ENCODE measurements at regions not wholly inside any gene's neighbourhood (a gene's known extent, or its start where the extent isn't known, plus 50 kb on each side); places are given as distances from the start of the nearest gene placed in this dataset.

DNA sequence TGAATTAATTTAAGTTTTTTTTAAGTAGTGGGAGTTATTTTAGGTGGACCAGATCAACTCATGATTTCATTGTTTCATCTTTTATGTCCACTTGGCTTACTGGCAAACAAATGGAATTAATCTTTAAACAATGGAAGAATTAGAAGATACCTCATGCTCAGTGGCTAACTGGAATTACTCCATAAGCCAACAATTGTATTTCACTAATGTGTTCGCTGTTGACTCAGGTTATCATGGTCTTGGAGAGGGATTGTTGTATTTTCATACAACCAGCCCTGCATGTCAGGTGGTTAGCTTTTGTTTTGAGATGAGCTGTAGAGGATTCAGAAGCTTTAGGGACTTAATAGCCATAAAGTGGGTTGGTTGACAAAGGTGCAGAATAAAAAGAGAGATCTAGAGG is 57.2 kb upstream of the HMCN1 start:
- no peak overlapping the region for H3K4me3 ChIP-seq (ENCODE audit: insufficient read depth, low read depth, low read length)
- no peak overlapping the region for H2AK5ac ChIP-seq (ENCODE audit: low read depth, low read length)
- no peak overlapping the region for H3K14ac ChIP-seq (replicated peaks; ENCODE audit: low read depth, low read length)
- H4K20me1 ChIP-seq (ENCODE audit: insufficient read depth, low read length): no peaks in the 10 kb centered on the region
- no peak for DNase-seq
- BruUV-seq (replicated peaks): no TSS peak
- H4K91ac ChIP-seq (ENCODE audit: insufficient read depth, low read depth, low read length): no peak overlapping the region
- H3K4me2 ChIP-seq (ENCODE audit: low read depth, low read length): no peak overlapping the region
- no peak overlapping the region for H3K18ac ChIP-seq (ENCODE audit: low read depth, low read length)
- no peak overlapping the region for H3K56ac ChIP-seq (ENCODE audit: extremely low read depth, insufficient read depth, low read length)
- H2BK5ac ChIP-seq (ENCODE audit: low read depth, low read length, poor library complexity, severe bottlenecking): no peak overlapping the region
- WGBS, 2 experiments (ENCODE audit: extremely low coverage in 2 of 2, insufficient read length in 1 of 2): no CpG with 5 or more reads among the region's 1 CpG
- no peak overlapping the region for H4K5ac ChIP-seq (ENCODE audit: low read depth, low read length)
- H2BK15ac ChIP-seq (ENCODE audit: low read depth, low read length): no peak overlapping the region
- no peak overlapping the region for H4K8ac ChIP-seq (ENCODE audit: low read depth in 2 of 2, low read length in 2 of 2)
- no peaks in the 10 kb centered on the region for H3K4me1 ChIP-seq (ENCODE audit: control insufficient read depth, insufficient read depth, low read length)
- in situ Hi-C loops (cut with MboI; ENCODE audit: low sequenced_read_pairs): loop anchor here (10.0 to 25.0 kb wide), 2 partner anchors 682 to 865 kb away; no protein-coding TSS in a partner anchor
- intact Hi-C loops (cut with micrococcal nuclease): loop anchor here (10.0 kb wide), 1 partner anchor 872 kb away; no protein-coding TSS in a partner anchor
- H3K4ac ChIP-seq (ENCODE audit: low read depth, low read length): no peak overlapping the region
- no peak overlapping the region for H2BK20ac ChIP-seq (ENCODE audit: low read depth, low read length)
- H2AK9ac ChIP-seq (replicated peaks; ENCODE audit: low read depth, low read length, poor library complexity): no peak overlapping the region
- H2BK120ac ChIP-seq (ENCODE audit: low read depth, low read length): no peak overlapping the region
- dilution Hi-C loops (cut with HindIII; ENCODE audit: low sequenced_read_pairs, unreplicated experiment): no loop called here
- no peaks in the 10 kb centered on the region for H3K27me3 ChIP-seq (ENCODE audit: control insufficient read depth, insufficient read depth, low read length)
- no peaks in the 10 kb centered on the region for H3K79me1 ChIP-seq (ENCODE audit: low read depth in 1 of 2, low read length in 2 of 2)
- TF ChIP-seq RCOR1 (IDR thresholded peaks at IDR 0.05; ENCODE audit: insufficient replicate concordance, low read length) (no peak), FOS (IDR thresholded peaks at IDR 0.05; ENCODE audit: low read depth, low read length) (no peak), RFX5 (IDR thresholded peaks at IDR 0.05; ENCODE audit: low read depth, low read length) (no peak), MXI1 (IDR thresholded peaks at IDR 0.05; ENCODE audit: borderline replicate concordance, low read depth, low read length) (no peak), MAFK (IDR thresholded peaks at IDR 0.05; ENCODE audit: low read depth, low read length) (no peak), MAZ (IDR thresholded peaks at IDR 0.05; ENCODE audit: borderline replicate concordance, low read depth, low read length) (no peak), POLR2A (IDR thresholded peaks at IDR 0.05; ENCODE audit: low read depth, low read length) (no peak), RAD21 (IDR thresholded peaks at IDR 0.05; ENCODE audit: low read length) (no peak), SMC3 (IDR thresholded peaks at IDR 0.05; ENCODE audit: low read depth, low read length) (no peak), NFE2L2 (IDR thresholded peaks at IDR 0.05; ENCODE audit: low read depth, low read length) (no peak), CHD1 (IDR thresholded peaks at IDR 0.05; ENCODE audit: low read depth, low read length) (no peak), BHLHE40 (IDR thresholded peaks at IDR 0.05; ENCODE audit: low read depth, low read length) (no peak), CEBPB (IDR thresholded peaks at IDR 0.05; ENCODE audit: low read depth, low read length) (no peak)
- TF ChIP-seq, protein P1, sequence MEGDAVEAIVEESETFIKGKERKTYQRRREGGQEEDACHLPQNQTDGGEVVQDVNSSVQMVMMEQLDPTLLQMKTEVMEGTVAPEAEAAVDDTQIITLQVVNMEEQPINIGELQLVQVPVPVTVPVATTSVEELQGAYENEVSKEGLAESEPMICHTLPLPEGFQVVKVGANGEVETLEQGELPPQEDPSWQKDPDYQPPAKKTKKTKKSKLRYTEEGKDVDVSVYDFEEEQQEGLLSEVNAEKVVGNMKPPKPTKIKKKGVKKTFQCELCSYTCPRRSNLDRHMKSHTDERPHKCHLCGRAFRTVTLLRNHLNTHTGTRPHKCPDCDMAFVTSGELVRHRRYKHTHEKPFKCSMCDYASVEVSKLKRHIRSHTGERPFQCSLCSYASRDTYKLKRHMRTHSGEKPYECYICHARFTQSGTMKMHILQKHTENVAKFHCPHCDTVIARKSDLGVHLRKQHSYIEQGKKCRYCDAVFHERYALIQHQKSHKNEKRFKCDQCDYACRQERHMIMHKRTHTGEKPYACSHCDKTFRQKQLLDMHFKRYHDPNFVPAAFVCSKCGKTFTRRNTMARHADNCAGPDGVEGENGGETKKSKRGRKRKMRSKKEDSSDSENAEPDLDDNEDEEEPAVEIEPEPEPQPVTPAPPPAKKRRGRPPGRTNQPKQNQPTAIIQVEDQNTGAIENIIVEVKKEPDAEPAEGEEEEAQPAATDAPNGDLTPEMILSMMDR (conservative IDR thresholded peaks at IDR 0.05; ENCODE audit: low read depth, low read length): no peak
- TF ChIP-seq, protein P2, sequence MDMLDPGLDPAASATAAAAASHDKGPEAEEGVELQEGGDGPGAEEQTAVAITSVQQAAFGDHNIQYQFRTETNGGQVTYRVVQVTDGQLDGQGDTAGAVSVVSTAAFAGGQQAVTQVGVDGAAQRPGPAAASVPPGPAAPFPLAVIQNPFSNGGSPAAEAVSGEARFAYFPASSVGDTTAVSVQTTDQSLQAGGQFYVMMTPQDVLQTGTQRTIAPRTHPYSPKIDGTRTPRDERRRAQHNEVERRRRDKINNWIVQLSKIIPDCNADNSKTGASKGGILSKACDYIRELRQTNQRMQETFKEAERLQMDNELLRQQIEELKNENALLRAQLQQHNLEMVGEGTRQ (IDR thresholded peaks at IDR 0.05; ENCODE audit: low read depth, low read length): no peak
- TF ChIP-seq, protein P3, sequence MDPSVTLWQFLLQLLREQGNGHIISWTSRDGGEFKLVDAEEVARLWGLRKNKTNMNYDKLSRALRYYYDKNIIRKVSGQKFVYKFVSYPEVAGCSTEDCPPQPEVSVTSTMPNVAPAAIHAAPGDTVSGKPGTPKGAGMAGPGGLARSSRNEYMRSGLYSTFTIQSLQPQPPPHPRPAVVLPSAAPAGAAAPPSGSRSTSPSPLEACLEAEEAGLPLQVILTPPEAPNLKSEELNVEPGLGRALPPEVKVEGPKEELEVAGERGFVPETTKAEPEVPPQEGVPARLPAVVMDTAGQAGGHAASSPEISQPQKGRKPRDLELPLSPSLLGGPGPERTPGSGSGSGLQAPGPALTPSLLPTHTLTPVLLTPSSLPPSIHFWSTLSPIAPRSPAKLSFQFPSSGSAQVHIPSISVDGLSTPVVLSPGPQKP (IDR thresholded peaks at IDR 0.05; ENCODE audit: borderline replicate concordance, low read depth, low read length): no peak
- no peak overlapping the region for H2AFZ ChIP-seq (replicated peaks; ENCODE audit: low read length, poor library complexity)
- no peaks in the 10 kb centered on the region for H3K36me3 ChIP-seq (ENCODE audit: control insufficient read depth, insufficient read depth, low read length)
- 0 out of 2 replicates have a peak, but pooled peaks cover 2% of the 10 kb centered on the region for H3K9me1 ChIP-seq (ENCODE audit: insufficient read depth, low read length)
- POLR2A ChIA-PET (ENCODE audit: unreplicated experiment): no interaction called here
- H3K9me3 ChIP-seq (ENCODE audit: control insufficient read depth, insufficient read depth, low read length): no peaks in the 10 kb centered on the region
- CTCF ChIA-PET: no interaction called here
- no peak overlapping the region for H3K9ac ChIP-seq (ENCODE audit: low read depth, low read length)
- H3K27ac ChIP-seq (ENCODE audit: insufficient read depth, low read length): no peak overlapping the region
- no peak overlapping the region for H3K23ac ChIP-seq (ENCODE audit: low read depth, low read length)
- ATAC-seq (ENCODE audit: low read depth): no peak

Measured in IMR-90 (cell line).